GM08714 (cell line): ENCODE measurements at regions not wholly inside any gene's neighbourhood (a gene's known extent, or its start where the extent isn't known, plus 50 kb on each side); places are given as distances from the start of the nearest gene placed in this dataset.

Source experiments
- H3K4me3 ChIP-seq: fragments of 200-500 bp; sonication (Bioruptor generic); 2 replicates; pipeline ENCODE4 v1.5.1; 2014; ENCODE audit warnings: mild to moderate bottlenecking, low read length, inconsistent platforms
- ZNF274 ChIP-seq: IDR thresholded peaks from 2 replicates; pipeline ENCODE4 v1.6.1; 2012; ENCODE audit warnings: mild to moderate bottlenecking, low read depth, low read length

DNA sequence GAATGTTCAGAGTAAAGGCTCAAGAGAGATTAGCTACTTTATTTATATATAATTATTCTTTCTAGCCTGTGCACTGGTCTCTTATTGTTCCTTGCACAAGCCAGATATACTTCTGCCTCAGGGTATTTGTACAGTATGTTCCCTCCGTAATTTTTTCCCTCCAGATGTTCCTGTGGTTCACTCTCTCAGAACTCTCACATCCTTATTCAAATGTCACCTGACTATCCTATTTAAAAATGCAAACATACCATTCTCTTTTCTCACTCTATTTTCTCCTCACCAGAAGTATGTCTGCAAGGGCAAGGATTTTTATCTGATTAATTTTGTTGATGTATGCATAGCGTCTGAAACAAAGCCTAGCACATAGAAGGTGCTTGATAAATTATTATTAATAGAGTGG lies 64.0 kb upstream of the CERS6 start:
- no peak for TF ChIP-seq ZNF274
- no peak overlapping the region for H3K4me3 ChIP-seq

DNA sequence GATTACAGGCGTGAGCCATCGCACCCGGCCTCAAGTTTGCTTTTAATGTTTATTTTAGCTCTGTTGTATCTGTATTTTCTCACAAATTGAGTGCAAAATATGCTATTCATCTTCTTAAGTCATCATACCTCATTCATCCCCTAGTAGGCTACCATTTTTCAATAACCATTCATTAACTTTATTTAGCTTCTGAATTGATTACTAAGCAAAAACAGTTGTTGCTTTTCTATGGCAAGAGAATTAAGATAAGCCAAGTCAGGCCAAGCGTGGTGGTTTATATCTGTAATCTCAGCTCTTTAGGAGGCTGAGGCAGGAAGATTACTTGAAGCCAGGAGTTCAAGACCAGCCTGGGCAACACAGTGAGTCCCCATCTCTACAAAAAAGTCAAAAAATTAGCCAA lies 63.3 kb upstream of the CERS6 start:
- TF ChIP-seq ZNF274 = no peak
- no peak overlapping the region for H3K4me3 ChIP-seq

DNA sequence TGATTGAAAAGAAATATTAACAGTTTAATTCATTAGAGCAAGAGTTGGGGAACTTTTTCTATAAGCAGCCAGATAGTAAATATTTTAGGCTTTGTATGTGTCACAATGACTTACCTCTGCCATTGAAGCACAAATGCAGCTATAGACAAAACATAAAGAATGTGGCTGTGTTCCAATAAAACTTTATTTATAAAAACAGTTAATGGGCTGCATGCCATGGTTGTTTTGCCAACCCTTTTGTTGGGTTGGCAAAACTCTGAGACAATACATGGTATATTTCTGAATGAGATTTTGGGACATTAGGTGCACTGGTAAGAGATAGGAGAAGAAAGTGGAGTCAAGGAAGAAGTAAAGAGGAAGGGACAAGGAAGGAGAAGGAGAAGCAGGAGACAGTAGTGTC lies 61.8 kb upstream of the CERS6 start:
- H3K4me3 ChIP-seq = no peak overlapping the region
- no peak for TF ChIP-seq ZNF274

GRCh38 chr2:168396131-168396530 lies 59.9 kb upstream of the CERS6 start:
- no peak for TF ChIP-seq ZNF274
- no peak overlapping the region for H3K4me3 ChIP-seq

- TF ChIP-seq ZNF274 = no peak
- no peak overlapping the region for H3K4me3 ChIP-seq
These were observed 58.4 kb upstream of the CERS6 start for GRCh38 chr2:168397629-168398028.

GRCh38 chr2:168401048-168401556 lies 55.0 kb upstream of the CERS6 start:
- no peak for TF ChIP-seq ZNF274

DNA sequence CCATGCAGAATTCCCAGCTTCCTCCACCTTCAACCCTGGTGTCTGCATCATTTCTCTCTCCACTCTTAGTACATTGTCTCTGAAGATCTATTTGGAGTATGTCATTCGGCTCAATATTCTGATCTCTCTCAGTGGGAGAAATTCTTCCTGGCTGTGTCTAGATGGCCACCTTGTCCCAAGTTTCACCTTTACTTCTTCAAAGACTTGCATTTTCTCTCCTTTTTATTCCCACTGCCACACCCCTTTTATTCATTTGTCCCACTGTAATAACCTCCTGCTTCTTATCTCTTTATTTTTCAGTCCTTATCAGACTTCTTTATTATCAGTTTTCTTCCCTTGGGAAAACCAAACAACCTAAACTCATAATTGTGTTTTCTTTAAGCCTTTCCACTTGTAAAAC lies 54.3 kb upstream of the CERS6 start:
- no peak for TF ChIP-seq ZNF274
- H3K4me3 ChIP-seq = no peak overlapping the region

More at GRCh38 chr2:168401048-168401556, 55.0 kb upstream of the CERS6 start:
- no peak overlapping the region for H3K4me3 ChIP-seq

GRCh38 chr2:168402531-168402930 lies 53.5 kb upstream of the CERS6 start:
- no peak overlapping the region for H3K4me3 ChIP-seq
- TF ChIP-seq ZNF274 = no peak

DNA sequence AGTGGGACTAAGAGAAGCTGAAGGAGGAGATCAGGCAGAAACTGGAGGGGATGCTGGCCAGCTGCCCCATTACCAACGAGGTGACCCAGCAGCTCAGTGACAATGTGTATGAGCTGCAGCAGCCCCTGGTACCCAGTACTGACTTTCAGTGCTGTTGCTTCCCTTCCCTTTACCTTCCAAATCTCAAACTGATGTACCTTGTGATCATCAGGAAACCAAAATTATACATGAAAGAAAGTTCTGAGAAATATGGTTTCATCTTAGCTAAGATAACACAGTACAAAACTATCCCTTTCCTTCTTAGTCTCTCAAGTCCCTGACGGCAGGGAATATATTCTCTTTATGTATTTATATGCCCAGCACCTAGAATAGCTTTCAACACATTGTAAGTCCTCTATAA lies 52.3 kb upstream of the CERS6 start:
- TF ChIP-seq ZNF274 = no peak
- no peak overlapping the region for H3K4me3 ChIP-seq

GRCh38 chr2:168404764-168405163 lies 51.3 kb upstream of the CERS6 start:
- no peak overlapping the region for H3K4me3 ChIP-seq
- no peak for TF ChIP-seq ZNF274
